ENCODE measurements at regions not wholly inside any gene's neighbourhood (a gene's known extent, or its start where the extent isn't known, plus 50 kb on each side); places are given as distances from the start of the nearest gene placed in this dataset.

DNA sequence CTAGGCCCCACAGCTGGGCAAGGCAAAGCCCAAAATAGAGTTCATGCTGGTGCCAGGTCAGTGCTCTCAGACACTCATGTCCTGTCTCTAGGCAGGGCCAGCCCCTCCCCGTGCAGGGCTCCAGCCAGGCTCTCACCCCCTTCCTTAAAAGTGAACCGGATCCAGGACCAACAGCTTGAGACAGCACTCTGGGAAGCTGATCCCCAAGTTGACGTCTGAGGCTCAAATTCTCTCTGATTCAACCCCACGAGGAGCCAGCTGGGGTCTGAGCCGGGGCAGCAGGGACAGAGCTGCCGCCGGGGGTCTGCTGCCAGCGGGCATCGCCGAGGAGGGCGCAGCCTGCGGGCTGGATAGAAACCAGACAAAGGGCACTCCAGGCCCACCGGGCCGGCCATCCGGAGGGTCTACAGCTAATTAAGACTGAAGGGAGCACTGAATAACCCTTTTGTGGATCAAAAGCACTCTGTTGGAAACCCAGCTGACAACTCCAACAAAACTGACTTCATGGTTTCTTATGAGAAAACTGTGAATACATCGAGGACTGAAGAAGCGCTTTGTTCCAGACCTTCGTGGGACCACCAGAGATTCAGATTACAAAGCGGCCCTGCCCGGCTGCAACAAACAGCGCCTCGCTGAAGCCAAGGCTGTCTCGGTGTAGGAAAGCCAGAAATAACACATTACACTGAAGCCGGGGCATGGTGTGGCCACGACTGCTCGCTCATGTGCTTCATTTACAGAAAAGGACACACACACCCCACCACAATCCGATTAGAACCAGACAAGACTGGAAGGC, 95.8 kb downstream of the PSMG1 start:
- TF ChIP-seq POLR2A (IDR thresholded peaks at IDR 0.05) (no peak), EP300 (IDR thresholded peaks at IDR 0.05) (no peak), CTCF (IDR thresholded peaks at IDR 0.05) (no peak)

All from sigmoid colon (tissue), 4 donors.